Left lung (tissue), 4 donors: ENCODE measurements at regions not wholly inside any gene's neighbourhood (a gene's known extent, or its start where the extent isn't known, plus 50 kb on each side); places are given as distances from the start of the nearest gene placed in this dataset.

ENCODE experiments used
- ATAC-seq: fragments of 200-7000 bp; cut with Tn5 transposase; one replicate; pipeline ENCODE4 v1.9.1; 2020; ENCODE audit warnings: moderate library complexity
- DNase-seq, 4 donors: peaks; one replicate each; pipeline ENCODE4 v3.0.0-alpha.2; 2013 to 2020
- H3K27ac ChIP-seq, 2 donors: fragments of 200-600 bp; sonication (generic) in 1 of 2; one replicate each; pipeline versions ENCODE4 v1.5.0 to v1.8.0; 2020 to 2021
- H3K27me3 ChIP-seq, 2 donors: fragments of 200-600 bp; sonication (generic) in 1 of 2; one replicate each; pipeline versions ENCODE4 v1.5.0 to v1.8.0; 2020 to 2021
- H3K36me3 ChIP-seq, 2 donors: fragments of 200-600 bp; sonication (generic) in 1 of 2; one replicate each; pipeline versions ENCODE4 v1.5.0 to v1.8.0; 2020 to 2021
- H3K4me1 ChIP-seq, 2 donors: fragments of 200-600 bp; one replicate each; pipeline ENCODE4 v1.8.0; 2021
- H3K4me3 ChIP-seq, 2 donors: fragments of 200-600 bp; sonication (generic) in 1 of 2; one replicate each; pipeline versions ENCODE4 v1.5.0 to v1.8.0; 2020 to 2021; ENCODE audit warnings: mild to moderate bottlenecking in 1 of 2
- H3K9me3 ChIP-seq, 2 donors: fragments of 200-600 bp; sonication (generic) in 1 of 2; one replicate each; pipeline versions ENCODE4 v1.5.0 to v1.8.0; 2020 to 2021
- intact Hi-C, 2 donors: fragments of 100-400 bp; cut with DNase I; formaldehyde crosslinking; loops; one replicate each; pipeline versions ENCODE4 v1.11.2 to v1.14.2; 2022
- TF ChIP-seq, protein P1 (sequence below), 2 donors: fragments of 200-600 bp; sonication (generic) in 1 of 2; IDR thresholded peaks; one replicate each; pipeline versions ENCODE4 v1.5.0 to v1.8.0; 2021; ENCODE audit warnings: antibody characterized with exemption in 2 of 2
- donor health status: DM: no; HTN: yes; CAD: no.
- donor health status: DM: no; HTN: no; CAD: no.

DNA sequence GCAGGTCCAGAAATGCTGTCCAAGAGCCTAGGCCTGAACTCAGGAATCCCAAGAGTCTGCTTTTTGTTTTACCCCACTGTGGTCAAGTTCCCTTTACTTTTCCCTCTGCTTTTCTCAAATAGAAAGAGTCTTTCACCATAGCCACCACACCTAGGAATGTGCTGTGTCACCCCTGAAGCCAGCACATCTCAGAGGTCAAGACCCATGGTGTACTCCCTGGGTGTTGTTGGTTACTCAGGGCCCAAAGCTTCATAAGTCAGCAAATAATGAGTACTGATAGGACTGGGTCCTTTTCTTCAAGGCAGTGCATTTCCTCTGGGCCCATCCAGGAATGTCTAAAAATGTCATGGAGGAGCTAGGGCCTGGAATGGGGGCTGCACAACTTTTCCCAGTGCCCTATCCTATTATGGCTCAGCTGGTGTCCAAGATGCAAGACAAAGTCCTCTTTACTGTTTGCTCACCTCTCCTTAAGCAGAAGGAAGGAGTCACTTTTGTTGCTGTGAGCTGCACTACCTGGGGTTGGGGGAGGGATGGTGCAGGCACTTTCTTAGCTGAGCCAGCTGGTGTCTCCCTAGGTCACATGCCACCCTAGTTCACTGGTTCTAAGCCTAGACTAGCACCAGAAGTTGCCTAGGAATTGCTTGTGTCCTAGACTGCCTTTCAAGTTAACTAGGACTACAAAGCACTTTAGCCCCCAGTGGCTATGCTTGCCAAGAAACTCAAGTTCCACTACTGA lies 62.4 kb upstream of the RXFP1 start:
- Histone ChIP-seq H3K4me3 (no peak overlapping the region), H3K27ac (no peak overlapping the region), H3K27me3 (no peaks in the 10 kb centered on the region), H3K36me3 (no peaks in the 10 kb centered on the region), H3K4me1 (no peaks in the 10 kb centered on the region), H3K9me3 (no peaks in the 10 kb centered on the region)
- DNase-seq (no peak), ATAC-seq (no peak)
- TF ChIP-seq, protein P1, sequence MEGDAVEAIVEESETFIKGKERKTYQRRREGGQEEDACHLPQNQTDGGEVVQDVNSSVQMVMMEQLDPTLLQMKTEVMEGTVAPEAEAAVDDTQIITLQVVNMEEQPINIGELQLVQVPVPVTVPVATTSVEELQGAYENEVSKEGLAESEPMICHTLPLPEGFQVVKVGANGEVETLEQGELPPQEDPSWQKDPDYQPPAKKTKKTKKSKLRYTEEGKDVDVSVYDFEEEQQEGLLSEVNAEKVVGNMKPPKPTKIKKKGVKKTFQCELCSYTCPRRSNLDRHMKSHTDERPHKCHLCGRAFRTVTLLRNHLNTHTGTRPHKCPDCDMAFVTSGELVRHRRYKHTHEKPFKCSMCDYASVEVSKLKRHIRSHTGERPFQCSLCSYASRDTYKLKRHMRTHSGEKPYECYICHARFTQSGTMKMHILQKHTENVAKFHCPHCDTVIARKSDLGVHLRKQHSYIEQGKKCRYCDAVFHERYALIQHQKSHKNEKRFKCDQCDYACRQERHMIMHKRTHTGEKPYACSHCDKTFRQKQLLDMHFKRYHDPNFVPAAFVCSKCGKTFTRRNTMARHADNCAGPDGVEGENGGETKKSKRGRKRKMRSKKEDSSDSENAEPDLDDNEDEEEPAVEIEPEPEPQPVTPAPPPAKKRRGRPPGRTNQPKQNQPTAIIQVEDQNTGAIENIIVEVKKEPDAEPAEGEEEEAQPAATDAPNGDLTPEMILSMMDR (IDR thresholded peaks at IDR 0.05), result no peak
- intact Hi-C loops, result no loop called here

DNA sequence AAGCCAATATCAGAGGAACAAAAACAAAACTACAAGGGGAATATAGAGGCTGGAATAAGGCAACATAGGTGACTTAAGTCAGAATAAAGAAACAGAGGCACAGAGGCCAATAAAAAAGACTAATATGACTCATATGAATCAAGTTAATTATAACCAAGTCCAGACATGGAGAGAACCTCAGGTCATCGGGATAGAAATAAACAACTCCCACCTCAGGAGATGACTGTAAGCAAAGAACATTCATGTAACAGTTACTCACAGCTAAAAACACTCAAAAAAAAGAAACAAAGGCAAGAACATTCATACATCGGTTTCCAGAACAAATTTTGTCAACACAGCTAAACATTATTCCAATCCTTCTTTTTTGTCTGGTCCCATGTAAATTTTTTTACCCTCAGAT lies 60.3 kb upstream of the RXFP1 start:
- ATAC-seq, result no peak

DNA sequence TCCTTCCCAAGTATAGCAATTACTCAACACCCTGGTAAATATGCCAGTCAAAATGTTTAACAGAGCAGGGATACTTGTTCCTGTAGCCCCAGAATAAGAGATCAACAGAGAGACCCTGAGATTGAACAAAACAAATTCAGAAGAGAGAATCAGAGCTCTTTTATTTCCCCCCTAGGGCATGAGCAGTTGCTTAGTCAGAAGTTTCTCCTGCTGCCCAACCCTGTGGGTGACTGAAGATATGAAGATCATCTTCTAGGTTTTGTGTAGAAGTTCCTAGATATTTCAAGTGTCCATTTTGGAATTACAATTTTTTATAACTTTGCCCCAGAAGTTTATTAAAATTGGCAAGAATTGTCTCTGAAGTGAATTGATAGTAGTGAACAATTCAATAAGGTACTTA lies 59.1 kb upstream of the RXFP1 start:
- H3K36me3 ChIP-seq, result no peaks in the 10 kb centered on the region
- DNase-seq (no peak), ATAC-seq (no peak)
- intact Hi-C loops, result no loop called here
- H3K27ac ChIP-seq, result no peak overlapping the region
- H3K4me3 ChIP-seq, result no peak overlapping the region
- TF ChIP-seq, protein P1 (IDR thresholded peaks at IDR 0.05), result no peak
- H3K27me3 ChIP-seq, result no peaks in the 10 kb centered on the region
- no peaks in the 10 kb centered on the region for H3K9me3 ChIP-seq
- H3K4me1 ChIP-seq, result no peaks in the 10 kb centered on the region

More for the DNA sequence above, 60.3 kb upstream of the RXFP1 start:
- no peaks in the 10 kb centered on the region for H3K9me3 ChIP-seq
- H3K27ac ChIP-seq, result no peak overlapping the region
- TF ChIP-seq, protein P1 (IDR thresholded peaks at IDR 0.05), result no peak
- intact Hi-C loops, result no loop called here
- H3K4me1 ChIP-seq, result no peaks in the 10 kb centered on the region
- H3K36me3 ChIP-seq, result no peaks in the 10 kb centered on the region
- H3K27me3 ChIP-seq, result no peaks in the 10 kb centered on the region
- DNase-seq, result no peak
- H3K4me3 ChIP-seq, result no peak overlapping the region
